ENCODE measurements at regions not wholly inside any gene's neighbourhood (a gene's known extent, or its start where the extent isn't known, plus 50 kb on each side); places are given as distances from the start of the nearest gene placed in this dataset.

- no peak for TF ChIP-seq CTCF (IDR thresholded peaks at IDR 0.05)
- TF ChIP-seq POLR2A (IDR thresholded peaks at IDR 0.05) = no peak
Measured at GRCh38 chr6:66556936-66557335, 849.9 kb upstream of the EYS start.
